CD14-positive monocyte (primary cell): ENCODE measurements at regions not wholly inside any gene's neighbourhood (a gene's known extent, or its start where the extent isn't known, plus 50 kb on each side); places are given as distances from the start of the nearest gene placed in this dataset.

Experiments
- DNase-seq, 3 donors: peaks; one replicate each; pipeline ENCODE4 v3.0.0-alpha.2; 2011 to 2022
- H2AFZ ChIP-seq: 2 replicates; pipeline ENCODE4 v1.6.0; 2012; ENCODE audit warnings: mild to moderate bottlenecking, low read depth, low read length, inconsistent platforms; ENCODE audit not compliant: insufficient read depth, poor library complexity, severe bottlenecking
- H3K27ac ChIP-seq, 2 donors: 1 replicate in 1 of 2; 2 replicates in 1 of 2; pipeline ENCODE4 v1.5.1; 2012 to 2013; ENCODE audit warnings: low read length in 2 of 2, control low read depth in 1 of 2, inconsistent platforms in 1 of 2, low read depth in 1 of 2, mild to moderate bottlenecking in 1 of 2
- H3K27me3 ChIP-seq, 2 donors: one replicate each; pipeline versions ENCODE4 v1.6.0 to v1.6.1; 2011 to 2013; ENCODE audit warnings: low read length in 2 of 2; ENCODE audit not compliant: control insufficient read depth in 2 of 2, insufficient read depth in 2 of 2
- H3K36me3 ChIP-seq, 2 donors: replicated peaks in 1 of 2; 1 replicate in 1 of 2; 2 replicates in 1 of 2; pipeline versions ENCODE4 v1.5.1 to v1.6.1; 2012 to 2013; ENCODE audit warnings: low read length in 2 of 2, control low read depth in 1 of 2, inconsistent platforms in 1 of 2, mild to moderate bottlenecking in 1 of 2; ENCODE audit not compliant: insufficient read depth in 2 of 2, control insufficient read depth in 1 of 2
- H3K4me1 ChIP-seq, 2 donors: 1 replicate in 1 of 2; 2 replicates in 1 of 2; pipeline versions ENCODE4 v1.5.1 to v1.6.1; 2012 to 2013; ENCODE audit warnings: low read length in 2 of 2, control low read depth in 1 of 2, inconsistent platforms in 1 of 2, mild to moderate bottlenecking in 1 of 2, moderate library complexity in 1 of 2; ENCODE audit not compliant: insufficient read depth in 2 of 2, control insufficient read depth in 1 of 2
- H3K4me2 ChIP-seq: replicated peaks from 2 replicates; pipeline ENCODE3; 2012; ENCODE audit warnings: low read length, moderate library complexity, mild to moderate bottlenecking; ENCODE audit not compliant: poor library complexity, severe bottlenecking; ENCODE audit errors: extremely low read depth
- H3K4me3 ChIP-seq, 3 experiments: fragments of 200-600 bp in 1 of 3; sonication (generic) in 1 of 3; replicated peaks in 1 of 3; 1 replicate in 2 of 3; 2 replicates in 1 of 3; pipeline ENCODE4 v1.5.1; 2011 to 2013; ENCODE audit warnings: low read length in 3 of 3, mild to moderate bottlenecking in 3 of 3, control low read depth in 2 of 3, low read depth in 2 of 3, inconsistent platforms in 1 of 3, moderate library complexity in 1 of 3
- H3K79me2 ChIP-seq: 2 replicates; pipeline ENCODE4 v1.6.0; 2012; ENCODE audit warnings: mild to moderate bottlenecking, control low read depth, inconsistent platforms, low read length, moderate library complexity; ENCODE audit not compliant: insufficient read depth
- H3K9ac ChIP-seq: 2 replicates; pipeline ENCODE4 v1.6.0; 2017; ENCODE audit warnings: low read length, mild to moderate bottlenecking; ENCODE audit not compliant: insufficient read depth, poor library complexity, severe bottlenecking
- H3K9me3 ChIP-seq, 2 donors: replicated peaks in 1 of 2; 1 replicate in 1 of 2; 2 replicates in 1 of 2; pipeline versions ENCODE4 v1.5.1 to v1.6.1; 2012 to 2013; ENCODE audit warnings: low read length in 2 of 2, control low read depth in 1 of 2; ENCODE audit not compliant: control insufficient read depth in 1 of 2, insufficient read depth in 1 of 2
- H4K20me1 ChIP-seq: 2 replicates; pipeline ENCODE4 v1.6.0; 2012; ENCODE audit warnings: mild to moderate bottlenecking, low read length, control low read depth, moderate library complexity; ENCODE audit not compliant: insufficient read depth
- H3K27ac Mint-ChIP-seq, 7 donors: one replicate each; pipeline ENCODE4 v1.8.0; 2020; ENCODE audit warnings: mild to moderate bottlenecking in 7 of 7, mixed read lengths in 7 of 7, moderate library complexity in 6 of 7, inconsistent platforms in 2 of 7
- H3K27me3 Mint-ChIP-seq, 3 donors: one replicate each; pipeline ENCODE4 v1.8.0; 2021 to 2022; ENCODE audit warnings: low read depth in 3 of 3, mild to moderate bottlenecking in 3 of 3, mixed read lengths in 3 of 3, moderate library complexity in 3 of 3, inconsistent platforms in 1 of 3
- H3K36me3 Mint-ChIP-seq, 2 donors: one replicate each; pipeline ENCODE4 v1.8.0; 2020; ENCODE audit warnings: mixed read lengths in 2 of 2, inconsistent platforms in 1 of 2, mild to moderate bottlenecking in 1 of 2
- H3K4me1 Mint-ChIP-seq: one replicate; pipeline ENCODE4 v1.8.0; 2020; ENCODE audit warnings: mild to moderate bottlenecking, mixed read lengths
- H3K4me3 Mint-ChIP-seq, 2 donors: one replicate each; pipeline ENCODE4 v1.8.0; 2020; ENCODE audit warnings: mild to moderate bottlenecking in 2 of 2, mixed read lengths in 2 of 2, moderate library complexity in 1 of 2
- H3K9me3 Mint-ChIP-seq, 7 donors: one replicate each; pipeline ENCODE4 v1.8.0; 2020 to 2022; ENCODE audit warnings: mixed read lengths in 7 of 7, mild to moderate bottlenecking in 6 of 7, moderate library complexity in 6 of 7, inconsistent platforms in 2 of 7
- CTCF ChIP-seq: fragments of 200-600 bp; IDR thresholded peaks from one replicate; pipeline ENCODE4 v1.8.0; 2022; ENCODE audit warnings: antibody characterized with exemption, mild to moderate bottlenecking
- WGBS: methylation state at CpG from one replicate; pipeline ENCODE4 v1.1.5; 2013; ENCODE audit warnings: missing lambda C conversion rate; ENCODE audit not compliant: insufficient coverage; 5-methylcytosine and 5-hydroxymethylcytosine counted together
- intact Hi-C, 2 donors: fragments of 100-400 bp; cut with micrococcal nuclease; formaldehyde crosslinking; loops; one replicate each; pipeline versions ENCODE4 v1.15.0 to v1.15.1; 2023

- Mint-ChIP-seq H3K9me3 (peaks cover 0 to 5% (median 0%) of the 10 kb centered on the region in 7 donors), H3K36me3 (no peaks in the 10 kb centered on the region), H3K27me3 (no peaks in the 10 kb centered on the region), H3K4me1 (no peaks in the 10 kb centered on the region), H3K4me3 (no peak overlapping the region), H3K27ac (no peak overlapping the region)
- H3K4me2 ChIP-seq = no peak overlapping the region
- intact Hi-C loops = no loop called here
- no peak overlapping the region for H3K9ac ChIP-seq
- TF ChIP-seq CTCF = no peak
- no peaks in the 10 kb centered on the region for H4K20me1 ChIP-seq
- H3K27ac ChIP-seq = no peak overlapping the region
- H2AFZ ChIP-seq = no peak overlapping the region
- WGBS = no CpG with 5 or more reads among the region's 1 CpG
- no peaks in the 10 kb centered on the region for H3K36me3 ChIP-seq
- peaks cover 0 to 3% of the 10 kb centered on the region in 2 donors for H3K9me3 ChIP-seq
- no peak overlapping the region for H3K4me3 ChIP-seq
- DNase-seq = no peak
- H3K4me1 ChIP-seq = no peaks in the 10 kb centered on the region
- H3K79me2 ChIP-seq = no peaks in the 10 kb centered on the region
- H3K27me3 ChIP-seq = no peaks in the 10 kb centered on the region
Measured at GRCh38 chr12:17511369-17511768, 578.6 kb downstream of the RERGL start.

- no peak overlapping the region for H3K9ac ChIP-seq
- no peak overlapping the region for H2AFZ ChIP-seq
- no peak for TF ChIP-seq CTCF
- H3K27ac ChIP-seq = no peak overlapping the region
- intact Hi-C loops = no loop called here
- Mint-ChIP-seq H3K4me3 (no peak overlapping the region), H3K36me3 (no peaks in the 10 kb centered on the region), H3K9me3 (peaks cover 0 to 4% (median 0%) of the 10 kb centered on the region in 7 donors), H3K4me1 (no peaks in the 10 kb centered on the region), H3K27me3 (no peaks in the 10 kb centered on the region), H3K27ac (no peak overlapping the region)
- H3K36me3 ChIP-seq = no peaks in the 10 kb centered on the region
- no peaks in the 10 kb centered on the region for H3K9me3 ChIP-seq
- H3K4me3 ChIP-seq = no peak overlapping the region
- no peak overlapping the region for H3K4me2 ChIP-seq
- H3K79me2 ChIP-seq = no peaks in the 10 kb centered on the region
- no peak for DNase-seq
- H3K4me1 ChIP-seq = no peaks in the 10 kb centered on the region
- WGBS = 94% methylated on average over 3 of the region's 5 CpGs
- H4K20me1 ChIP-seq = no peaks in the 10 kb centered on the region
- no peaks in the 10 kb centered on the region for H3K27me3 ChIP-seq
Measured at GRCh38 chr12:17507336-17507735, 582.7 kb downstream of the RERGL start.
